BJ (cell line): ENCODE measurements at regions not wholly inside any gene's neighbourhood (a gene's known extent, or its start where the extent isn't known, plus 50 kb on each side); places are given as distances from the start of the nearest gene placed in this dataset.
A peak's percentile ranks its signal among the peaks of the same experiment; 100 is the strongest.
"Not testable (repeated sequence)": the region's sequence is repeated elsewhere in the genome, so short reads cannot be mapped to it uniquely, and the experiment has no call there.

Experiments used
- CTCF ChIA-PET: fragments of 350-600 bp; formaldehyde crosslinking; extraction: SDS; loops from one replicate; lab custom pipeline; 2021; ENCODE audit warnings: antibody characterized with exemption, inconsistent platforms; lab: Yijun Ruan, JAX
- POLR2A ChIA-PET: fragments of 300-600 bp; sonication (Branson Sonifier 250); formaldehyde crosslinking; extraction: SDS; loops from one replicate; lab custom pipeline; 2021; ENCODE audit warnings: antibody characterized with exemption; lab: Charles Lee
- DNase-seq: peaks from one replicate; pipeline ENCODE4 v3.0.0-alpha.2; 2011; ENCODE audit warnings: low read depth
- H3K27me3 ChIP-seq: 2 replicates; pipeline ENCODE4 v1.6.0; 2011; ENCODE audit warnings: low read length; ENCODE audit not compliant: control insufficient read depth, insufficient read depth
- H3K36me3 ChIP-seq: 2 replicates; pipeline ENCODE4 v1.5.1; 2011; ENCODE audit warnings: low read length; ENCODE audit not compliant: control insufficient read depth, insufficient read depth
- H3K4me3 ChIP-seq: 2 replicates; pipeline ENCODE4 v1.5.1; 2011; ENCODE audit warnings: low read depth, mild to moderate bottlenecking, control low read depth, low read length
- CTCF ChIP-seq: IDR thresholded peaks from 2 replicates; pipeline ENCODE4 v1.5.1; 2011; ENCODE audit warnings: low read depth, mild to moderate bottlenecking, control low read depth, inconsistent platforms, low read length, moderate library complexity; ENCODE audit not compliant: insufficient read depth

- no peak for TF ChIP-seq CTCF
- Histone ChIP-seq H3K36me3 (no peaks in the 10 kb centered on the region), H3K27me3 (no peaks in the 10 kb centered on the region), H3K4me3 (no peak overlapping the region)
- DNase-seq: peak; percentile 65
- POLR2A ChIA-PET: no interaction called here
- CTCF ChIA-PET: no interaction called here
These were observed 191.6 kb upstream of the MSX2 start for GRCh38 chr5:174532455-174533453.

- DNase-seq: peak; percentile 38
- CTCF ChIA-PET: no interaction called here
- TF ChIP-seq CTCF: no peak
- Histone ChIP-seq H3K36me3 (no peaks in the 10 kb centered on the region), H3K4me3 (no peak overlapping the region), H3K27me3 (no peaks in the 10 kb centered on the region)
- POLR2A ChIA-PET: no interaction called here
These were observed 190.6 kb upstream of the MSX2 start for GRCh38 chr5:174533751-174534241.

- Histone ChIP-seq H3K4me3 (no peak overlapping the region), H3K36me3 (no peaks in the 10 kb centered on the region), H3K27me3 (no peaks in the 10 kb centered on the region)
- ChIA-PET CTCF (no interaction called here), POLR2A (no interaction called here)
- no peak for DNase-seq
- TF ChIP-seq CTCF: no peak
These were observed 188.7 kb upstream of the MSX2 start for GRCh38 chr5:174535669-174536068.

- POLR2A ChIA-PET, CTCF ChIA-PET: not testable (repeated sequence)
These were observed 184.6 kb upstream of the MSX2 start for GRCh38 chr5:174539823-174540222.

GRCh38 chr5:174542037-174542436 is 182.3 kb upstream of the MSX2 start:
- no peak for DNase-seq
- POLR2A ChIA-PET: no interaction called here
- no peak for TF ChIP-seq CTCF
- Histone ChIP-seq H3K36me3 (no peaks in the 10 kb centered on the region), H3K4me3 (no peak overlapping the region), H3K27me3 (no peaks in the 10 kb centered on the region)
- CTCF ChIA-PET: no interaction called here

More at GRCh38 chr5:174539823-174540222, 184.6 kb upstream of the MSX2 start:
- DNase-seq, H3K36me3 ChIP-seq, H3K27me3 ChIP-seq, H3K4me3 ChIP-seq: not testable (repeated sequence)
